ENCODE measurements at regions not wholly inside any gene's neighbourhood (a gene's known extent, or its start where the extent isn't known, plus 50 kb on each side); places are given as distances from the start of the nearest gene placed in this dataset.

DNA sequence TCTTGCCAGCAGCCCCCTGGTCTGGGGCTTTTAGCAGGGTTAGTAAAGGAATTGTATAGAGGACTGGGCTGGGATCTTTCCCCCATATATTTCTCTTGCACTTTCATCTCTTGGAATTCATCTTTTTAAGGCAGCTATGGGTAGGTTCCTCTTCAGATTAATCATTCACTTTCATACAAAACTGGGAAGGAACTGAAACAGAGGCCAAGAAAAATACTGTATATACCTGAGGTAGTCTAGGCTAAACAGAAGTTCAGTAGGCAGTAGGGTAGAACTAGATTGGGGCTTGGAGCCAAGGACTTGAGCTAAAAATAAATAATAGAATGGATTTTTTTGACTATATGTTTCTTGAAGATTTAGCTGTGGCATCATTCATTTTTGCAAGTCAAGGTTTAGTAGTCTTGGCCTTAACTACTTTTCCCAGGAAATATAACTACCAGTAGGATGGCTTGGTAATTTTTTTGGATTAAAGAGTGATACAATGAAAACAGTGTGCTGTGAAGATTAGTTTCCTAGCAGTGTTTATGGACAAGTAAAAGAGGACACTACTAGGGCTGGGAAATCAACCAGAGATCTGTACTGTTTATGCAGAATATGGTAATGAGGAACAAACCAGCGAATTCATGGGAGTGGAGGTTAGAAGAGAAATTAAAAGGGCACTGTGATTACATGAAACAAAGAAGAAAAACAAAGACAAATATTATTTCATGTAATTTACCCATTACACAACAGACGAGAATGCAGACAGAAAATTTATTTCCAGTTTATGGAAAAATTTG, 50.9 kb upstream of the PTGS2 start:
- DNase-seq = no peak
